ENCODE measurements at regions not wholly inside any gene's neighbourhood (a gene's known extent, or its start where the extent isn't known, plus 50 kb on each side); places are given as distances from the start of the nearest gene placed in this dataset.

DNA sequence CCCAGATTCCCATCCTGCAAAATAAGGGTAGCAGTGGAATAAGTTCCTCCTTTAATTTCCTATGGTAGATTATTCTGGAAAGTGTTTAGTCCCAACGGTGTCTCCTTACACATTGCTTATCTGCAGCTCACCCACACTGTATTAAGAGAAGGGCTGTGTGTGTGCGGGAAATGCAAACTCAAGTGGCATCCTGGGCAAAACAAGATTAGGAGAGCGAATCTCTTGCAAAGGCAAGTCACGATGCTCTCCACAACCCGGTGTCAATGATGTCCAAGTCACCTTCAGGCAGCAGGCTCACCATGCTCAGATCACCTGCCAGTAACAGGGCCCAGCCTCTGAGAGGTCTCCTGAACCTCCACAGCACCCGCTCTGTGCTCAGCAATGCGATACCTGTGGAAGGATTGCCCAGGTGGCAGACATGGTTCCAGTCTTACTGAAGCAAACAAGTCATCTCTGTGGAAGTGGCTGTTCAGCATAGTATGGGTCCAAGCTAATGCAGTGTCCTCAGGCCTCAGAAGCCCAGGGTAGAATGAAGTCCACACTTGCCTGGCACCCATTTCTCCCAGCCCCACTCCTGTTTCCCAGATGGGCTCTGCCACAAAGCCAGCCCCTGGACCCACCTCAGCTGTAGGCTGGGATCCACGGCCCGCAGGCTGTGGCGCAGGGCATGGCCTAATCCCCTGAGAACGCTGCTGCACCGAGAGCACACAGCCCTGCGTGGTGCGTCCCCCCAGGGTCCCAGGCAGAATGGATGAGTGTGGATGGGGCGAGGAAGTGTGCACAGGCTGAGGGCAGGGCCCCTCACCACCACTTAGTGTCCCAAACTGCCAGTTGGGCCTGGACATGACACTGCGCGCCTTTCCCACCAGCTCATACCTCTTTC lies 101.2 kb downstream of the PXDC1 start:
- no peak for TF ChIP-seq POLR2A (IDR thresholded peaks at IDR 0.05)
- TF ChIP-seq, protein P1, sequence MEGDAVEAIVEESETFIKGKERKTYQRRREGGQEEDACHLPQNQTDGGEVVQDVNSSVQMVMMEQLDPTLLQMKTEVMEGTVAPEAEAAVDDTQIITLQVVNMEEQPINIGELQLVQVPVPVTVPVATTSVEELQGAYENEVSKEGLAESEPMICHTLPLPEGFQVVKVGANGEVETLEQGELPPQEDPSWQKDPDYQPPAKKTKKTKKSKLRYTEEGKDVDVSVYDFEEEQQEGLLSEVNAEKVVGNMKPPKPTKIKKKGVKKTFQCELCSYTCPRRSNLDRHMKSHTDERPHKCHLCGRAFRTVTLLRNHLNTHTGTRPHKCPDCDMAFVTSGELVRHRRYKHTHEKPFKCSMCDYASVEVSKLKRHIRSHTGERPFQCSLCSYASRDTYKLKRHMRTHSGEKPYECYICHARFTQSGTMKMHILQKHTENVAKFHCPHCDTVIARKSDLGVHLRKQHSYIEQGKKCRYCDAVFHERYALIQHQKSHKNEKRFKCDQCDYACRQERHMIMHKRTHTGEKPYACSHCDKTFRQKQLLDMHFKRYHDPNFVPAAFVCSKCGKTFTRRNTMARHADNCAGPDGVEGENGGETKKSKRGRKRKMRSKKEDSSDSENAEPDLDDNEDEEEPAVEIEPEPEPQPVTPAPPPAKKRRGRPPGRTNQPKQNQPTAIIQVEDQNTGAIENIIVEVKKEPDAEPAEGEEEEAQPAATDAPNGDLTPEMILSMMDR (IDR thresholded peaks at IDR 0.05) = no peak
- no peak for TF ChIP-seq EP300 (IDR thresholded peaks at IDR 0.05)
- TF ChIP-seq POLR2AphosphoS5 (IDR thresholded peaks at IDR 0.05) = no peak
